GM18861 (cell line): ENCODE measurements at regions not wholly inside any gene's neighbourhood (a gene's known extent, or its start where the extent isn't known, plus 50 kb on each side); places are given as distances from the start of the nearest gene placed in this dataset.

Experiments
- ATAC-seq: cut with Tn5 transposase; IDR thresholded peaks from one replicate; pipeline ENCODE4 v1.9.1; 2021; ENCODE audit not compliant: unreplicated experiment

- ATAC-seq = no peak
Observed at GRCh38 chr5:88144219-88145001, 124.2 kb downstream of the TMEM161B start.

DNA sequence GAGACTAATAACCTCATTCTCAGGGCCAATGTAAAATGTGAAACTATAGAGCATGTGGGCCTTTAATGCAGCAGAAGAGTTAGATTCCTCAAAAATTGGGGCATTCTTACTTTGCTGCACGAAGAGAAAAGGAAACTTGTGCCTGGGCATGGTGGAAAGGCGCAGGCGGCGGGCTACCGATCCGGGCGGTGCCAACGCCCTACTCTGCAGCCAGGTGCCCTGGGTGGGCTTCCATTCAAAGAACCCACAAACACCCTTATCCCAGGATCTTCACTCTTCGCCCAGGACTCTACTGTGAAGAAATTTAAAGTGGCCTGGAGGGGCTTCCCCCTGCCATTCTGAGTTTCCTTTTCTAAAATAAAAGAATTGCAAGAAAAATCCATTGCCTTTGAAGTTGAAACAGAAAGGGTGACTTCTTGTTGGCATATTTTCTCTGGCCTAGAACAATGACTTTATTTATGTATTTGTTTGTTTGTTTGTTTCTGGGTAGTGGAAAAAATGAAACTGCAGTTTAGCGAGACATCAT lies 124.9 kb downstream of the TMEM161B start:
- no peak for ATAC-seq

DNA sequence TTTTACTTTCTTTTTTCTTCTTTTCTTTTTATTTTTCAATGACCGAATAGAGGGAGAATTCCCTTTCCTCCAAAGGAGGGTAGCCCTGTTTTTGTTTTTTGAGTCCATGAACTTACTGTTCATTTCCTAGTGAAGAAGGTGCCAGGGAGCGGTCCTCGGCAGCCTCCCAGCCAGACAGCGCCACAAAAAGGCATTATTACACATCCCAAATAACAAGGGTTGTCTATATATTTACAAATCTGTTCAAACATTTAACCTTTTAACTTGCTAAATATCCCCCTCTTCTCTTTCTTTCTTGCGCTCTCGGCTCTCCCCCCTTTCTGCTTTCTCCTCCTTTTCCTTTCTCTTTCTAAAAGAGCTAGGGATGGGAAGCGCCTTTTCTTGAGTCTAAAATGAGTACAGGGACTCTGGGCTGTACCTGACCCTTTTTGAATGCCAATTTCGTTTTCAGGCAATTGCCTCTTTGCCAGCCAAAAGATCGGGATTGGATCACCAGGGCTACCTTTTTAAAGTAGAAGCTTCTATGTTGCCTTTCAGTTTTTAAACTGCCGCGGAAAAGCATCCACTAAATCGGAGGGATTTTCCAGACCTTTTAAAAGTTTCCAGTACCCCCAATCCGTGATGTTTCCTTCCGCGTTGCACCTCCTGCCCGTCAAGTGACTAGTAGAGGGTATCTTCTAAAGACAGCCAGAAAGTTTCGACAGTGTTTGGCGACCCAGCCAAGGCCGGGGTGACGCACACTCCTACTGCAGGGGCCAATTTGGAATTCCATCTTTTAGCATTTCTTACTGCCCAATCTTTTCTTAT lies 125.6 kb downstream of the TMEM161B start:
- no peak for ATAC-seq

- no peak for ATAC-seq
Observed at GRCh38 chr5:88142636-88142885, 126.1 kb downstream of the TMEM161B start.

GRCh38 chr5:88140856-88141752 lies 127.5 kb downstream of the TMEM161B start:
- peak; percentile 95 for ATAC-seq

- no peak for ATAC-seq
Observed at GRCh38 chr5:88140396-88140855, 128.2 kb downstream of the TMEM161B start.

DNA sequence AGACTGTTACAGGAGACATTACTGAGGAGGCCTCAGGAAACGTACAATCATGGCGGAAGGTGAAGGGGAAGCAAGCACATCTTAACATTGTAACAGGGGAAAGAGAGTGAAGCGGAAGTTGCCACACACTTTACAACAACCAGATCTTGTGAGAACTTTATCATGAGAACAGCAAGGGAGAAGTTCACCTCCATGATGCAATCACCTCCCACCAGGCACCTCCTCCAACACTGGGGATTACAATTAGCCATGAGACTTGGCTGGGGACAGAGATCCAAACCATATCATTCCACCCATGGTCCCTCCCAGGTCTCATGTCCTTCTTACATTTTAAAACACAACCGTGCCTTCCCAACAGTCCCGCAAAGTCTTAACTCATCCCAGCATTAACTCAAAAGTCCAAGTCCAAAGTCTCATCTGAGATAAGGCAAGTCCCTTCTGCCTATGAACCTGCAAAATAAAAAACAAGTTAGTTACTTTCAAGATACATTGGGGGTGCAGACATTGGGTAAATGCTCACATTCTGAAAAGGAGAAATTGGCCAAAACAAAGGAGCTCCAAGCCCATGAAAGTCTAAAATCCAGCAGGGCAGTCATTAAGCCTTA lies 138.3 kb downstream of the TMEM161B start:
- ATAC-seq = no peak

- no peak for ATAC-seq
Observed at GRCh38 chr5:88128813-88129212, 139.8 kb downstream of the TMEM161B start.

DNA sequence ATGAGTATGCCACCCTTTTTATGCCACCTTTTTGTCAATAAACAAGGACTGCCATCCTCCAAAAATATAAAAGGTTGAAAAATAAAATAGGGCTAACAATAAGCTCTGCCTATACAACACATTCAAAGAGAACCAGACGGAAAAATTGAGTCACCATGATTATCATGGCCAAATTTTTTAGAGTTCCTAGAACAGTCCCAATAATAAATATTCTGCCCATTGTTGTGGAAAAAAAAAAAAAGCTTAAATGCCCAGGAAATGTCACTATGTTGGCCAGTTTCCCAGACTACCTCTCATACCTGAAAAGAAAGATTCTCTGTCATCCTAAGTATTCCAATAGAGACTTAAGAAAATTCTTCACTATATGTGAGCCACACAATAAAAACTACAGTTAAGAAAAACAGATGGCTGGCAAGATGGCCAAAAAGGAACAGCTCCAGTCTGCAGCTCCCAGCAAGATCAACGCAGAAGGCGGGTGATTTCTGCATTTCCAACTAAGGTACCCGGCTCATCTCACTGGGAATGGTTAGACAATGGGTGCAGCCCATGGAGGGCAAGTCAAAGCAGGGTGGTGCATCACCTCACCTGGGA lies 149.0 kb downstream of the TMEM161B start:
- no peak for ATAC-seq

GRCh38 chr5:88118179-88118578 lies 150.5 kb downstream of the TMEM161B start:
- no peak for ATAC-seq

- ATAC-seq = no peak
Observed at GRCh38 chr5:88117546-88117945, 151.1 kb downstream of the TMEM161B start.

- no peak for ATAC-seq
Observed at GRCh38 chr5:88116396-88116795, 152.2 kb downstream of the TMEM161B start.

GRCh38 chr5:88115211-88115610 lies 153.4 kb downstream of the TMEM161B start:
- no peak for ATAC-seq

DNA sequence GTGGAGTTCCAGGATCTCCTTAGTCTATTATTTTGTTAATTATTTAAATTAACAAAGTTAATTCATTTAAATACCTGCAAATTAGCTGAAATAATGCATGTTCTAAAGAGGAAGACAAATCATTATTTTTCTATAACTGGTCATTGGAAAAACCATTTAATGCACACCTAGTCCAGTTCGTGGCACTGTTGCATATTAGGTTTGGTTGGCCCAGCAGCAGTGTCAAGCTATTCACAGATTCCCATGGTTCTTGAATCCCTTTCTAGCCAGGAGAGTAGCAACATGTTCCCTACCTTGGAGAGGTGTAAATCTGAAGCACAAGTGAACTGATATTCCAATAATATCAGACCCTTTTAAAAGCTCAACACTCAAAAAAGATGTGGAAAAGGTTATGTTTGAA lies 155.2 kb downstream of the TMEM161B start:
- no peak for ATAC-seq

DNA sequence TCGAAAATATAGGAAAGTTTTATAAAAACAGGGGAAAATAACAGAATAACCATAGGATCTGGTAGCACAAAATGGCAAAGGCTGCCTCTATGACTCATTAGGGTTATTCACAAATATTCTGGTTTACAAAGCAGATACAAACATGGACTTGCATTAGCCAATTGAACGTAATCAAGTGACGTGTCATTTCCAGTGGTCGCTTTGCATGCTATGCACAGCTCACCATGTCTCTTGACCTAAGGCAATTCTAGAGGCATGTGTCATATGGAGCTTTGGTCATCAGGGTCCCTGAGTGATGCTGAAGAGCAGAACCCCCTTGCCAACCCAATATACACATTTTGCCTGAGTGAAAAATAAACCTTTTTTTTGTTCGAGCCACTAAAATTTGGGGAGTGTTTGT lies 158.8 kb downstream of the TMEM161B start:
- ATAC-seq = no peak

- ATAC-seq = no peak
Observed at GRCh38 chr5:88108490-88109279, 160.0 kb downstream of the TMEM161B start.

DNA sequence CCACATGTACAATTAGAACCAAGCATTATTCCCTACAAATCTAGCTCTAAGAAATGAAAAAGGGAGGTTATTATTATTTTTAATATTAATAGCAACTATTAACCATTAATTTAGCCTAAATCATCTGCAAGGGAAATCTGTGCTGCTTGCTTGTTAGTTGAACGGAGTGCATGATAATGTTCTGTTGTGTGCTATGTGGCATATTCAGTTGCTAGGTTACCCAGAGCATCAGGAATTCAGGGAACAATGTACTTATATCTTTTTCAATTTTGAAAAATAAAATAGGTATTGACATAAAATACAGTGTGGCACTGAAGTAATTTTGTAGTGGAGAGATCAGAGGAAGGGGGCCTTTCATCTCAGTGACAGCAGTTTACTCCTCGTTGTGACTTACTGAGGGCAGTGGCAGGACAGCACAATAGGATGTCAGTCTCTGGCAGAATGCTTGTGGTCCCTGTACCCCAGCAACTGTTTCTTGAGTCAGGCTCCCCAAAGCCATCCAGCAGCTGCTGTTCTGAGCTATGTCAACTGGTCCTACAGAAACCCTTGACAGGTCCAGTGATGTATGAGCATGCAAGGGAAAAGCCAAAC lies 173.6 kb downstream of the TMEM161B start:
- ATAC-seq = no peak

- no peak for ATAC-seq
Observed at GRCh38 chr5:88094403-88094802, 174.2 kb downstream of the TMEM161B start.

- no peak for ATAC-seq
Observed at GRCh38 chr5:88093765-88094164, 174.9 kb downstream of the TMEM161B start.
